ENCODE measurements at regions not wholly inside any gene's neighbourhood (a gene's known extent, or its start where the extent isn't known, plus 50 kb on each side); places are given as distances from the start of the nearest gene placed in this dataset.

- TF ChIP-seq CTCF (IDR thresholded peaks at IDR 0.05) (no peak), POLR2AphosphoS5 (IDR thresholded peaks at IDR 0.05) (no peak), POLR2A (IDR thresholded peaks at IDR 0.05) (no peak)
These were observed 56.7 kb upstream of the NKD1 start for GRCh38 chr16:50491516-50491915.
